GM19035 (cell line): ENCODE measurements at regions not wholly inside any gene's neighbourhood (a gene's known extent, or its start where the extent isn't known, plus 50 kb on each side); places are given as distances from the start of the nearest gene placed in this dataset.

Experiments used
- ATAC-seq: cut with Tn5 transposase; IDR thresholded peaks from one replicate; pipeline ENCODE4 v1.9.1; 2021; ENCODE audit not compliant: unreplicated experiment

- no peak for ATAC-seq
Observed at GRCh38 chr18:42683094-42683493, 432.4 kb downstream of the RIT2 start.

- ATAC-seq = no peak
Observed at GRCh38 chr18:42689310-42689709, 426.2 kb downstream of the RIT2 start.
